GM12878 (cell line): ENCODE measurements at regions not wholly inside any gene's neighbourhood (a gene's known extent, or its start where the extent isn't known, plus 50 kb on each side); places are given as distances from the start of the nearest gene placed in this dataset.

Source experiments
- ATAC-seq: fragments of 200-7000 bp; cut with Tn5 transposase; 3 replicates; pipeline ENCODE4 v1.9.1; 2020; ENCODE audit warnings: mild to moderate bottlenecking, moderate library complexity
- BruUV-seq: library from RNA; stranded (reverse); fragments of 400-500 nt; replicated peaks from 2 replicates; lab custom pipeline; 2021; lab: Mats Ljungman, UMichigan
- CTCF ChIA-PET: fragments of 300-600 bp; sonication (Branson Sonifier 250); formaldehyde crosslinking; extraction: SDS; loops from one replicate; lab custom pipeline; 2021; ENCODE audit warnings: inconsistent platforms; lab: Yijun Ruan, JAX
- POLR2A ChIA-PET: fragments of 350-600 bp; formaldehyde crosslinking; extraction: SDS; loops from one replicate; lab custom pipeline; 2021; ENCODE audit warnings: inconsistent platforms; lab: Charles Lee
- RAD21 ChIA-PET: fragments of 300-600 bp; sonication (Branson Sonifier 250); formaldehyde crosslinking; loops from one replicate; lab custom pipeline; 2023; ENCODE audit warnings: antibody characterized with exemption; ENCODE audit not compliant: unreplicated experiment; lab: Charles Lee
- SMC1A ChIA-PET: fragments of 300-600 bp; sonication (Branson Sonifier 250); formaldehyde crosslinking; loops from one replicate; lab custom pipeline; 2023; ENCODE audit not compliant: unreplicated experiment, uncharacterized antibody; lab: Charles Lee
- DNase-seq: peaks from one replicate; pipeline ENCODE4 v3.0.0-alpha.2; 2011; ENCODE audit warnings: low read depth, low spot score
- FAIRE-seq: peaks from 3 replicates; lab custom pipeline; 2011; peaks lifted over from hg19 to GRCh38; lab: Jason Lieb, UNC
- H2AFZ ChIP-seq: 2 replicates; pipeline ENCODE4 v1.6.0; 2011; ENCODE audit warnings: low read depth, low read length, control low read depth; ENCODE audit not compliant: control insufficient read depth
- H3K27ac ChIP-seq: 2 replicates; pipeline ENCODE4 v1.5.1; 2011; ENCODE audit warnings: control low read depth; ENCODE audit not compliant: control insufficient read depth, insufficient read depth
- H3K27me3 ChIP-seq, 2 experiments: replicated peaks in 1 of 2; 2 replicates each; pipeline versions ENCODE4 v1.6.0 to v1.6.1; 2011; ENCODE audit warnings: low read length in 1 of 2; ENCODE audit not compliant: control insufficient read depth in 2 of 2, insufficient read depth in 2 of 2
- H3K36me3 ChIP-seq, 2 experiments: 2 replicates each; pipeline ENCODE4 v1.5.1; 2011; ENCODE audit warnings: low read length in 1 of 2; ENCODE audit not compliant: control insufficient read depth in 2 of 2, insufficient read depth in 2 of 2
- H3K4me1 ChIP-seq: 2 replicates; pipeline ENCODE4 v1.6.1; 2011; ENCODE audit warnings: mild to moderate bottlenecking, low read length, moderate library complexity, mixed read lengths; ENCODE audit not compliant: control insufficient read depth, insufficient read depth
- H3K4me2 ChIP-seq: 2 replicates; pipeline ENCODE4 v1.6.0; 2011; ENCODE audit warnings: control low read depth; ENCODE audit not compliant: control insufficient read depth, insufficient read depth
- H3K4me3 ChIP-seq: fragments of 200-600 bp; sonication (generic); 2 replicates; pipeline ENCODE4 v1.5.1; 2016
- H3K79me2 ChIP-seq: 2 replicates; pipeline ENCODE4 v1.6.0; 2011; ENCODE audit warnings: low read length; ENCODE audit not compliant: control insufficient read depth, insufficient read depth
- H3K9ac ChIP-seq: 2 replicates; pipeline ENCODE4 v1.8.0; 2011; ENCODE audit warnings: low read length, control low read depth, mixed read lengths; ENCODE audit not compliant: control insufficient read depth, insufficient read depth
- H3K9me3 ChIP-seq: replicated peaks from 3 replicates; pipeline ENCODE4 v1.5.1; 2011; ENCODE audit warnings: mild to moderate bottlenecking, low read length; ENCODE audit not compliant: control insufficient read depth, insufficient read depth
- H4K20me1 ChIP-seq: 2 replicates; pipeline ENCODE4 v1.6.0; 2011; ENCODE audit not compliant: control insufficient read depth, insufficient read depth
- BRCA1 ChIP-seq: IDR thresholded peaks from 2 replicates; pipeline ENCODE4 v1.6.1; 2011; ENCODE audit warnings: low read depth, low read length, improper control_type of control experiment
- CTCF ChIP-seq, 3 experiments: IDR thresholded peaks in 2 of 3; conservative IDR thresholded peaks in 1 of 3; 2 replicates each; pipeline ENCODE4 v1.5.1; 2011; ENCODE audit warnings: low read depth in 3 of 3, low read length in 3 of 3, mild to moderate bottlenecking in 3 of 3, control low read depth in 2 of 3, moderate library complexity in 2 of 3, inconsistent platforms in 1 of 3, mixed read lengths in 1 of 3; ENCODE audit not compliant: control insufficient read depth in 2 of 3, insufficient read depth in 1 of 3; ENCODE audit errors: extremely low read depth in 1 of 3
- MEF2B ChIP-seq: fragments of 450-650 bp; IDR thresholded peaks from 2 replicates; pipeline ENCODE4 v1.6.1; 2018; ENCODE audit warnings: mild to moderate bottlenecking, moderate library complexity; ENCODE audit not compliant: partially characterized antibody, poor library complexity, severe bottlenecking
- RAD21 ChIP-seq: IDR thresholded peaks from 2 replicates; pipeline ENCODE4 v1.6.1; 2011; ENCODE audit warnings: mild to moderate bottlenecking, low read depth, low read length, moderate library complexity; ENCODE audit not compliant: insufficient read depth
- RAD51 ChIP-seq: fragments of 450-650 bp; IDR thresholded peaks from 2 replicates; pipeline ENCODE4 v1.6.1; 2016; ENCODE audit warnings: moderate library complexity, mild to moderate bottlenecking, inconsistent platforms
- SKIL ChIP-seq: fragments of 450-650 bp; IDR thresholded peaks from 2 replicates; pipeline ENCODE4 v1.6.1; 2017; ENCODE audit warnings: mild to moderate bottlenecking, low read depth, inconsistent platforms; ENCODE audit not compliant: poor library complexity, severe bottlenecking
- SMC3 ChIP-seq: IDR thresholded peaks from 2 replicates; pipeline ENCODE4 v1.6.1; 2011; ENCODE audit warnings: low read length, improper control_type of control experiment, borderline replicate concordance
- SPI1 ChIP-seq: IDR thresholded peaks from 2 replicates; pipeline ENCODE4 v1.6.1; 2011; ENCODE audit warnings: low read depth, mild to moderate bottlenecking, low read length, moderate library complexity, borderline replicate concordance; ENCODE audit not compliant: insufficient read depth
- USF1 ChIP-seq: IDR thresholded peaks from 2 replicates; pipeline ENCODE4 v1.6.1; 2011; ENCODE audit warnings: borderline replicate concordance, low read depth, mild to moderate bottlenecking, moderate library complexity, mixed read lengths, low read length; ENCODE audit not compliant: insufficient read depth; ENCODE audit errors: extremely low read length
- WGBS: methylation state at CpG from one replicate; pipeline ENCODE4 v1.1.6; 2016; ENCODE audit warnings: low lambda C conversion rate; ENCODE audit not compliant: insufficient replicate concordance, insufficient coverage; ENCODE audit errors: missing lambda C conversion rate; 5-methylcytosine and 5-hydroxymethylcytosine counted together
- in situ Hi-C: fragments of 300-500 bp; cut with MboI; formaldehyde crosslinking; loops from 9 replicates; pipeline ENCODE4 v1.14.3; 2018; ENCODE audit warnings: mixed read lengths
- intact Hi-C: fragments of 100-400 bp; cut with micrococcal nuclease; formaldehyde crosslinking; loops from one replicate; pipeline ENCODE4 v1.14.2; 2022; ENCODE audit not compliant: unreplicated experiment

- in situ Hi-C loops: loop anchor here (10.0 kb wide), 2 partner anchors 662 to 1312 kb away; partner anchors contain the start of gene SAMD5
- BruUV-seq: no TSS peak
These were observed 176.2 kb upstream of the SASH1 start for GRCh38 chr6:148166339-148166968.

More at GRCh38 chr6:148166339-148166968, 176.2 kb upstream of the SASH1 start:
- Histone ChIP-seq H3K36me3 (no peaks in the 10 kb centered on the region), H2AFZ (no peak overlapping the region), H3K27me3 (no peaks in the 10 kb centered on the region), H3K4me1 (no peaks in the 10 kb centered on the region), H3K9me3 (no peaks in the 10 kb centered on the region), H3K4me2 (no peak overlapping the region), H4K20me1 (no peaks in the 10 kb centered on the region), H3K27ac (no peak overlapping the region), H3K4me3 (no peak overlapping the region), H3K79me2 (no peaks in the 10 kb centered on the region), H3K9ac (no peak overlapping the region)
- CTCF ChIA-PET: interaction anchor here (0.5 to 2.3 kb wide), 7 partner anchors 10 to 422 kb away, joined by 3 to 18 read pairs (median 8); no protein-coding TSS in a partner anchor
- RAD21 ChIA-PET: interaction anchor here (1.3 kb wide), 2 partner anchors 18 to 660 kb away, joined by 4 to 5 read pairs; no protein-coding TSS in a partner anchor
- 13% methylated on average over 6 of the region's 6 CpGs for WGBS
- POLR2A ChIA-PET: no interaction called here
- peak; percentile 50; the same call in 1 of the 2 replicates for TF ChIP-seq SMC3
- TF ChIP-seq SPI1: no peak
- TF ChIP-seq MEF2B: no peak
- TF ChIP-seq RAD51: no peak
- peak; percentile 66 for TF ChIP-seq RAD21
- no peak for TF ChIP-seq SKIL
- no peak for TF ChIP-seq USF1
- no peak for TF ChIP-seq BRCA1
- TF ChIP-seq CTCF (IDR thresholded peaks at IDR 0.05 in 2 of 3, conservative IDR thresholded peaks at IDR 0.05 in 1 of 3; ENCODE audit: control insufficient read depth in 2 of 3, extremely low read depth in 1 of 3, insufficient read depth in 1 of 3, low read depth in 3 of 3, low read length in 3 of 3): peak; percentile 44 to 55 (median 47); a peak in 5 of 6 replicates
- SMC1A ChIA-PET: interaction anchor here (1.1 to 1.6 kb wide), 2 partner anchors 21 to 220 kb away, joined by 3 to 5 read pairs; no protein-coding TSS in a partner anchor
- no peak for DNase-seq
- intact Hi-C loops: loop anchor here (1.0 to 5.0 kb wide), 4 partner anchors 21 to 1309 kb away; no protein-coding TSS in a partner anchor
- no peak for FAIRE-seq
- peak; percentile 48; the same call in 2 of the 3 replicates for ATAC-seq
